ENCODE measurements at regions not wholly inside any gene's neighbourhood (a gene's known extent, or its start where the extent isn't known, plus 50 kb on each side); places are given as distances from the start of the nearest gene placed in this dataset.

- Histone ChIP-seq H3K79me2 (ENCODE audit: insufficient read depth, low read length) (no peaks in the 10 kb centered on the region), H3K4me3 (replicated peaks in 1 of 3; ENCODE audit: low read depth in 2 of 3, low read length in 3 of 3) (no peak overlapping the region), H3K36me3 (replicated peaks in 1 of 2; ENCODE audit: control insufficient read depth in 1 of 2, insufficient read depth in 2 of 2, low read length in 2 of 2) (no peaks in the 10 kb centered on the region), H3K27me3 (ENCODE audit: control insufficient read depth in 2 of 2, insufficient read depth in 2 of 2, low read length in 2 of 2) (no peaks in the 10 kb centered on the region), H3K9ac (ENCODE audit: insufficient read depth, low read length, poor library complexity, severe bottlenecking) (no peak overlapping the region), H3K9me3 (replicated peaks in 1 of 2; ENCODE audit: control insufficient read depth in 1 of 2, insufficient read depth in 1 of 2, low read length in 2 of 2) (no peaks in the 10 kb centered on the region), H4K20me1 (ENCODE audit: insufficient read depth, low read length) (no peaks in the 10 kb centered on the region), H2AFZ (ENCODE audit: insufficient read depth, low read depth, low read length, poor library complexity, severe bottlenecking) (no peak overlapping the region), H3K27ac (ENCODE audit: low read depth in 1 of 2, low read length in 2 of 2) (no peak overlapping the region), H3K4me2 (replicated peaks; ENCODE audit: extremely low read depth, low read length, poor library complexity, severe bottlenecking) (no peak overlapping the region), H3K4me1 (ENCODE audit: control insufficient read depth in 1 of 2, insufficient read depth in 2 of 2, low read length in 2 of 2) (no peaks in the 10 kb centered on the region)
- intact Hi-C loops (cut with micrococcal nuclease): no loop called here
- Mint-ChIP-seq H3K4me3 (no peak overlapping the region), H3K27me3 (ENCODE audit: low read depth in 3 of 3) (peaks cover 2 to 12% (median 10%) of the 10 kb centered on the region in 3 donors), H3K9me3 (peaks cover 0 to 3% (median 0%) of the 10 kb centered on the region in 7 donors), H3K27ac (no peak overlapping the region), H3K4me1 (no peaks in the 10 kb centered on the region), H3K36me3 (no peaks in the 10 kb centered on the region)
- TF ChIP-seq, protein P1, sequence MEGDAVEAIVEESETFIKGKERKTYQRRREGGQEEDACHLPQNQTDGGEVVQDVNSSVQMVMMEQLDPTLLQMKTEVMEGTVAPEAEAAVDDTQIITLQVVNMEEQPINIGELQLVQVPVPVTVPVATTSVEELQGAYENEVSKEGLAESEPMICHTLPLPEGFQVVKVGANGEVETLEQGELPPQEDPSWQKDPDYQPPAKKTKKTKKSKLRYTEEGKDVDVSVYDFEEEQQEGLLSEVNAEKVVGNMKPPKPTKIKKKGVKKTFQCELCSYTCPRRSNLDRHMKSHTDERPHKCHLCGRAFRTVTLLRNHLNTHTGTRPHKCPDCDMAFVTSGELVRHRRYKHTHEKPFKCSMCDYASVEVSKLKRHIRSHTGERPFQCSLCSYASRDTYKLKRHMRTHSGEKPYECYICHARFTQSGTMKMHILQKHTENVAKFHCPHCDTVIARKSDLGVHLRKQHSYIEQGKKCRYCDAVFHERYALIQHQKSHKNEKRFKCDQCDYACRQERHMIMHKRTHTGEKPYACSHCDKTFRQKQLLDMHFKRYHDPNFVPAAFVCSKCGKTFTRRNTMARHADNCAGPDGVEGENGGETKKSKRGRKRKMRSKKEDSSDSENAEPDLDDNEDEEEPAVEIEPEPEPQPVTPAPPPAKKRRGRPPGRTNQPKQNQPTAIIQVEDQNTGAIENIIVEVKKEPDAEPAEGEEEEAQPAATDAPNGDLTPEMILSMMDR (IDR thresholded peaks at IDR 0.05): no peak
- 88% methylated on average over 2 of the region's 3 CpGs for WGBS (ENCODE audit: insufficient coverage)
- DNase-seq: no peak
Observed at GRCh38 chr1:63082766-63083165, 239.6 kb upstream of the FOXD3 start.

DNA sequence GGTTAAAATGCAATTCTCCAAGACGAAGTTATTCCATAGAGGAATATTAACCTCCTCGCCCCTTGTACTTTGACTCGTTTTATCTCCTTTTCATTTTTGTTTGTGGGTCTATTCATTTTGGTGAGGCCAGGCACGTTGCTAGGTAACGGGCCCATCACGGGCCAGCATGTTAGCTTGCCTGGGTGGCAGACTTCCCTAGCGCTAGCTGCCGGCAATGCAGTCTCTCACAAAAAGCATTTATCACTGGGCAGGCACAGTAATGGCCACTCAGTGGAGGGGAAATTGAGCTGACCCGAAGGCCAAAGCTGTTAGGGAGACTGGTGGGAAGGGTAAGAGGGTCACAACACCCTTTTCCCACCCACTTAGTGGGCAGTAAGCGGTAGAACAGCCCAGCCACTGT, 234.4 kb upstream of the FOXD3 start:
- Histone ChIP-seq H4K20me1 (ENCODE audit: insufficient read depth, low read length) (no peaks in the 10 kb centered on the region), H3K79me2 (ENCODE audit: insufficient read depth, low read length) (no peaks in the 10 kb centered on the region), H3K4me1 (ENCODE audit: control insufficient read depth in 1 of 2, insufficient read depth in 2 of 2, low read length in 2 of 2) (no peaks in the 10 kb centered on the region), H3K4me3 (replicated peaks in 1 of 3; ENCODE audit: low read depth in 2 of 3, low read length in 3 of 3) (no peak overlapping the region), H3K27ac (ENCODE audit: low read depth in 1 of 2, low read length in 2 of 2) (no peak overlapping the region), H3K27me3 (ENCODE audit: control insufficient read depth in 2 of 2, insufficient read depth in 2 of 2, low read length in 2 of 2) (peaks cover 0 to 3% of the 10 kb centered on the region in 2 donors), H2AFZ (ENCODE audit: insufficient read depth, low read depth, low read length, poor library complexity, severe bottlenecking) (no peak overlapping the region), H3K36me3 (replicated peaks in 1 of 2; ENCODE audit: control insufficient read depth in 1 of 2, insufficient read depth in 2 of 2, low read length in 2 of 2) (no peaks in the 10 kb centered on the region), H3K4me2 (replicated peaks; ENCODE audit: extremely low read depth, low read length, poor library complexity, severe bottlenecking) (no peak overlapping the region), H3K9me3 (replicated peaks in 1 of 2; ENCODE audit: control insufficient read depth in 1 of 2, insufficient read depth in 1 of 2, low read length in 2 of 2) (no peaks in the 10 kb centered on the region), H3K9ac (ENCODE audit: insufficient read depth, low read length, poor library complexity, severe bottlenecking) (no peak overlapping the region)
- no peak for DNase-seq
- Mint-ChIP-seq H3K4me3 (no peak overlapping the region), H3K9me3 (peaks cover 0 to 4% (median 0%) of the 10 kb centered on the region in 7 donors), H3K36me3 (no peaks in the 10 kb centered on the region), H3K27ac (no peak overlapping the region), H3K27me3 (ENCODE audit: low read depth in 3 of 3) (peaks cover 4 to 7% (median 6%) of the 10 kb centered on the region in 3 donors), H3K4me1 (no peaks in the 10 kb centered on the region)
- intact Hi-C loops (cut with micrococcal nuclease): no loop called here
- 78% methylated on average over 3 of the region's 10 CpGs for WGBS (ENCODE audit: insufficient coverage)
- TF ChIP-seq, protein P1 (IDR thresholded peaks at IDR 0.05): no peak

Measured in CD14-positive monocyte (primary cell).